ENCODE measurements at regions not wholly inside any gene's neighbourhood (a gene's known extent, or its start where the extent isn't known, plus 50 kb on each side); places are given as distances from the start of the nearest gene placed in this dataset.

DNA sequence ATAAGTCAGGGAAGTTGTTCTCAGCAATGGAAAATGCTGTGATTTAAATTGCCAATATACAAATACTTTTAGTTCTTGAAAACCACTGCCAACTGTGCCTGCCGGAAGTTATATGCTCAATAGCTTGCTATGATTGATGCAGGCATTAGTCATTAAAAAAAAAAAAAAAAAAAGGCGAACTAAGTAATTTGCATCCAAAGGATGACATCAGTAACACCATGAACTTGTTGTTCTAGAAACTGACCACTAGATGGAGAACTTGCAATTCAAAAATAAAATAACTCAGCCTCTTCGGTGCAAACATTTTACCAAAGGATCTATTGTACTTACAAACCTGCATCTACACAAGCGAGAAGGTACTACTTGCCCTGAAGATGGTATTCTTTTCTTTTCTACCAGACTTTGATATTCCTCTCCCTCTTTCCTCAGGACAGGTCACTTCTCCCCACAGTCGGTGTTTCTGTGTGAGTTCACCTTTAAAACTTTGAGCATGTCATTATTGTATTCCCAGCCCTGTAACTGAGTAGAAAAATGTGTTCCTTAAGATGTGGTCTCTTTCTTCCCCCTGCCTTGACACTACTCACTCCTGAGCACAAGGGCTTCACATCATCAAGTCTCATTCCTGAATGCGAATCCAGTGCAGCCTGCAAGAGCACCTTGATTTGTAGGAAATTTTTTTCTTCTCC is 115.0 kb upstream of the VEPH1 start:
- peak; percentile 67 for DNase-seq

DNA sequence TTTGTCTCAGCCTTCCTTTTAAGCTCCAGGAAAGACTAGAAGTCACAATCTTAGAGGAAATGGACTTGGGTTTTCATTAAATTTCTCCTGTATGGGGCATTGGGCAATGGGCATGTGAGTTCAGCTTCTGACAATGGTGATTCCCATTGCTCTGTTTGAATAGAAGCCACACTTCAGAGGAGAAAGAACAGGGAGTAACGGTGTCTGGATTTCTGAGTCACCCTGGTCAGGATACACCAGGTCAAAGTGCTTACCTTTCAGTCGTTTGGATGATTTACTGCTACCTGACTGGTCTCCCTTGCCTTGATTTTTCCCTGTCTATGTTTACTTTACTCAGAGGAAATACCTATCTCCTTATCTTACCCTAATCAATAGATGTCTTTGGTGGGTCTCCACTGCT is 111.7 kb upstream of the VEPH1 start:
- DNase-seq = no peak

DNA sequence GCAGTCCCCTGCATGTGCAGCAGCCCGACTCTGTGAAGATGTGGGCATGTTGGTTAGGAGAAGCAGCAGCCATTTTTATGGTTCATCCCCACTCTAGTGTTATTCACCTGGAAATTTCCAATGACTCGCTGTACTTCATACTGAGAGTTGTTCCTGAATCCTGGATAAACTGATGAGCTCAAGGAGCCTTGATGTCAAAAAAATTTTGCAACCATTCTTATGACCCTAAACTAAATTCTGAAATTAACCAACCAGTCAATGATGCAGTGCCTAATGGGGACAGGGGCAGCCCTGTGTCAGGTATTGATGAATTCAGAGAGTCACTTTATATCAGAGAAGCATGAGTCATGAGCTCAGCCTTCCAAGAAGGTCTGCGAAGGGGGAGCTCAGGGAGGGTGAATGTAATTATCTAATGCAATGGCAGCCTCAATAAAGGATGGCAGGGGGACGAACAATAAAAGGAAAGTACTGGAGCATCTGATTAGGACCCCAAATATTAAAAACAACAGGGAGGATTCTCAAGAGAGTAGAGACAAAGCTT is 108.4 kb upstream of the VEPH1 start:
- DNase-seq = no peak

DNA sequence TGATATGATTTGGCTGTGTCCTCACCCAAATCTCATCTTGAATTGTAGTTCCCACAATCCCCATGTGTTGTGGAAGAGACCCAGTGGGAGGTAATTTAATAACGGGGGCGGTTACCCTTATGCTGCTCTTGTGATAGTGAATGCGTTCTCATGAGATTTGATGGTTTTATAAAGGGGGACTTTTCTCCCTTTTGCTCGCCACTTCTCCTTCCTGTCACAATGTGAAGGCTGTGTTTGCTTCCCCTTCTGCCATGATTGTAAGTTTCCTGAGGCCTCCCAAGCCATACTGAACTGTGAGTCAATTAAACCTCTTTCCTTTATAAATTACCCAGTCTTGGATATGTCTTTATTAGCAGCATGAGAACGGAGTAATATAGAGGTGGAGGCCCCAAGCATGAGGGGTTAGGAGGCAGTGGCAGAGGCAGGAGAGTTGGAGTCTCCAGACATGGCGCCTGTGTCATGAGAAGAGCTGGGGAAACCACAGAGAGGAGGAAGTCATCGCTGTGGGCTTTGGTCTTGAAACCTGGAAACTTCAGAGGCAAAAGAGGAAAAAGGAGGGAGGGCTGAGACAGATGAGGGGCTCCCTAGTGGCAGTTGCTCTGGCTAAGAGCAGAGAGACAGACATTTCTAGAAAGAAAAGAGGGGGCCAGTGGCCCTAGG is 107.8 kb upstream of the VEPH1 start:
- no peak for DNase-seq

DNA sequence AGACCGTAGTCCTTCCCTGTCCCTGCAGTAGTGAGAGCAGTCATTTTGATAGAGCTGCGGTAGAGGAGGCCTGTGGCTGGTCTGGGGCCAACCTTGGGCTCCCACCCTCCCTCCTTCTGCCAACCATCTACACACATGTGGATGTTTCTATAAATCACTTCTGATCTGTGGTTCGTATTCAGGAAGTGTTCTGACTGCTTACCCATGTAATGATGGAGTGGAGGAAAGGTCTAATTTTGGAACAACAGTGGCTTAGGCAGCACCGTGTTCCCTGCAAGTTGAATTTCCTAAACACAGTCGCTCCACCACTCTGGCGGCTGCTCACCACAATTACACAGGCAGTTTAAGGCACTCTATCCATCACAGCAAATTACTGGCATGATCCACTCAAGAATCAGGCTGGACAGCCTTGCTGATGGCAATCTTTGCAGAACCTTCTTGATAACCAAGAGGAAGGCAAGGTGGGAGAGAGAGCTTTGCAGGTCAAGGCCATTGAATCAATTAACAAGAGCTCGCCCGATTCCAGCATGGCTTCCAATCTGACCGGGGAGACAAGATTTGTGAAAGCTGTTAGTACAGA is 104.7 kb upstream of the VEPH1 start:
- no peak for DNase-seq

DNA sequence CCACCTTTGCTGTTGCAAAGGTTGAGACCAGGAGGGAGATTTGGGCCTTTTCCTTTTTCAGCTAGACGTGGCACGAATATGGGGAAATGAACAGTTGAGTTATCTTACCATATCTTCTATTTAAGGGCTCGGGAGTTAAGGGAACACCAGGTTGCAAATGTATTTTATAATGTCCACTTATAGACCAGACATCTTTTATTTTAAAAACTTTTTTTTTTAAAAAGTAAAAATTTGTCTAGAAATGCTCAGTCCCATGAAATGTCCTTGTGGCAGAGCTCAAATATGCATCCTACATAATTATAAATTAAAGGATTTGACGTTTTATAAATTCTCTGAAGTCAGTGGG is 103.6 kb upstream of the VEPH1 start:
- no peak for DNase-seq

DNA sequence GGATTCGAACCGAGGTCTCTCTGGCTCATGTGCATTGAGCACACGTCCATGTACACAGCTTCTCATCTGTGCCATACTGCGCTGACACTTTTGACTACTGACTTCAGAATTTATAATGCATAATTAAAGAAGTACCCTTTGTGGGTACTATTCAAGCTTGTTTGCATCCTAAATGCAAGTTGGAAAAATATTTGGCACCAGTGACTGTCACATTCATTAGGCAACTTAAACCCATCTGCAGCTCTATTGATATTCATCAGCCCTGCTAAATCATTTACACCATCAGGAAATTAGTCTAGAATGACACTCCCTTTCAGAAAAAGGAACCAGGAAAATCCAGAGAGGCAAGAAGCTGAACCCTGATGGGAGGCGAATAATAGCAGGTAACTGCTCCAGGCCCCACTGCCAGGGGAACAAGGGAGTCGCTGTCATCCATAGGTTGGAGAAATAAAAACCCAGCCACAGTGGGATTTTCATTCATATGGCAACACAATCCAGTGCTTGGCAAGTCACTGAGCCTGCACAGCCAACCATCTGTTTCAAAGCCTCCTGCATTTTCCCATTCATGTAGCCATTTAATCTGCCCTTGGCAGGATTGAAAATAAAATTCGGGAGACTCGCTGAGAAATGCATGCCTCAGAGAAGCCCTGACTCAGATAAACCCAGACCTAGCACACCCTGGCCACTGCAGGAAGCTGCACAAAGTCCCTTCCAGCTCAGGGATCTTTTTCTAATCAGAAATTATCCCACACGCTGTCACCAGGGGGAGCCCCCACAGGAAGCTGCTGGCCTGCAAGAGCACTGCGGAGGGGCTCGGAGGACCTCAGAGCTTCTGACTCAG is 103.0 kb upstream of the VEPH1 start:
- DNase-seq = peak; percentile 96

DNA sequence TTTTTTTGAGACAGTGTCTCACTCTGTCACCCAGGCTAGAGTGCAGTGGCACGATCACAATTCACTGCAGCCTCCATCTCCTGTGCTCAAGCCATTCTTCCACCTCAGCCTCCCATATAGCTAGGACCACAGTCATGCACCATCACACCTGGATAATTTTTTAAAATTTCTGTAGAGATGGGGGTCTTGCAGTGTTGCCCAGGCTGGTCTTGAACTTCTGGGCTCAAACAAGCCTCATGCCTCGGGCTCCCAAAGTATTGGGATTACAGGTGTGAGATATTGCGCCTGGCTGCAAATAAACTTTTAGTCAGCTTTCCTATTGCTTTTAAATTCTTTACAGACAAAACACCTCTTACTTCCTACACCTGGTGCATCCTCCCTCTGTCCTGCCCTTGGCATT is 102.1 kb upstream of the VEPH1 start:
- DNase-seq = no peak

DNA sequence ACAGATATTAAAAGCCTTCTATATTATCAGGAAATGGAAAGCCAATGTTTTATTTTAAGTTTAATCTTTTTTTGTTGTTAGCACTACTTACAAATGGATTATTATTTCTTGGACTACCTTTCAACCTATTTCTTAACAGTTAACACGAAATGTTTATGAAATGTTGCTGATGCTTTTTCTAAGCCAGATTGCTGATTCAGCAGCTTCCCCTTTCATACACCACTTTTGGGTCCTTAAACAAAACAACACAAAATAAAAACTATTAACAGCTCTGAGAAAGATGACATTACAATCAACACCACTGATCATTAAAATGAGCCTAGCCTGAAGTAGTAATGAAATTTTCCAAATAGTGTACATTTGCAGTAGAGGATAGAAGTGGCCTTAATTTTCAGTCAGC is 99.2 kb upstream of the VEPH1 start:
- DNase-seq = no peak

DNA sequence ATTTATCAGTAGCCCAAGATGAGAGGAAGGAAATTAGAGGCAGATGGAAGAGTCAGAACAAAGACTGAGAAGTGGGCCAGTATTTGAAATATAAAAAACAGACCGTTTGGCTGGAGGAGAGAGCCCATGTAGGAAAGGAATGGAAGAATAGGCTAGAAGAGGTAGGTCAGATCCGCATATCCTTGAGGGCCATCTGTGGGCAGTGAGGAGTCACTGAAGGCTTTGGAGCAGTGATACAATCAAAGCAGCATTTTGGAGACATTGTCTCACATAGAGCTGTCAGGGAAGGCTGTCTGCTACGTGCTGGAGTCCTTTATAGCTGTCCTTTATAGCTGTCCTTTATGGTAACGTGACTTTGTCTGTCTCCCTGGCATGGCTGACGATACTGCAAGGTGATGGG is 92.0 kb upstream of the VEPH1 start:
- DNase-seq = no peak

DNA sequence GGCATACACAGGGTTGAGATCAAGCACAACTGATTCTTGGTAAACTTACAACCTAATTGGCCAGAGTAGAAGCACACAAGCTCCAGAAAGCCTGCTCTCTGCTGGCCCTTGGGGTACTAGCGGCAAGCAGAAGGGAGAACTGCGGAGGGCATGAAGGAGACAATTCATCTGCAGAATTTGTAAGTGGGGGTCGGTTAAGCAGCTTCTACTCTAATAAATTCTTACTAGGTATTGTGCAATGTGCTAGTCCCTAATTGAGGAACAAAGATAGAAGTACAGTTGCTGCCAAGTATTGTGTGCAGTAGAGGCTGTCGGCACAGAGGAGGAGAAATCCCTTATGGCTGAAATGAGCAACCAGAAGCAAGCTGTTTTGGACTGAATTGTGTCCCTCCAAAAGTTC is 91.2 kb upstream of the VEPH1 start:
- no peak for DNase-seq

DNA sequence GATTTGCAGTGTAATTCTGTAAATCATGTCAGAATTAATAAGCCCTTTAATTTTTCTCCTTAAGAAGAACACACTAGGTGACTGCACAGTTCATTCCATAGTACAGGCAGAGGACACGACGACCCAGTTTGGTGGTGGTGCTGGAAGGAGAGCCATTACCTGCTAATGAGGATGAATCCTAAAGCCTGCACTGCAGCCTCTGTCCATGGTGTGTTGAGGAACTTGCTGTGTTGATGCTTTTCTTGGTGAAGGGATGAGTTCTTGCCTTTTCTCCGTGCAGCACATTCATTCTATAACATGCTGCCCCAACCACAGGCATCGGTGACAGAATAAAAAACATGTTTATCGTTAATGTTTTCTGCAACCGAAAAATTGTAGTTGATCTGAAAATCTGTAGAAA is 89.6 kb upstream of the VEPH1 start:
- no peak for DNase-seq

DNA sequence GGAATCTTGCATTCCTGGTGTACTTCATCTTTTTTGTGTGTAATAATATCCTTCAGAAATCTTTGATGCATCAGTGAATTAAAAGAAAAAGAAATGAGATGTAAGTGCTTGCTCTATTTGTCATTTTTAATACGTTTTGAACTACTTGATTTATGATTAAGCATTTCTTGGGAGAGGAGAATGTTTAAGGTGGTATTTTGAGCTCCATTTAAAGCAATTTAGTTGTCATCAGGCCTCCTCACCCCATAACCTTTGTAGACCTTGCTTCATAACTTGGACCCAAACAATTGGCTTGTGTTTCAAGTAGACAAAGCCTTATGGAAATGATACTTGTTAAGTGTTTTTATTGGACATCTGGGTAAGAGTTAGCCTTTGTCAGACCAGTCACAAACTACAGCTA is 87.1 kb upstream of the VEPH1 start:
- DNase-seq = no peak

DNA sequence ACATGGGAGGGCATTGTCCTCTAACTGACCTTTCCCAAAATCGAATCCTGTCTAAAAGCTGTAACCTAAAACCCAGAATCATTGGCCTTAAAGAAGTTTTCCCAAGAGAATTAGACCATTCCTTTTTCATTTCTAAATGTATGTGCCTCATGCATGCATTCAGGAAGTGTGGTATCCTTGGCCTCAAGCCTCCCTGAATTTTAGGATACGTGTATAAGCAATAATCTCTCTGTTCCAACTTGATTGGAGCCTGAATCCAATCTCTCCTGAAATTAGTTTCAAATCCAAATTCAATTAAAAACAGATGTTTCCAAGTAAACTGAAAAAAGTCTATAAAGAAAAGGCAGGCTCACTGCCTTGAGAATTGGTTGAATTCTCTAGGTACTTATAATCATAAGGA is 86.0 kb upstream of the VEPH1 start:
- no peak for DNase-seq

DNA sequence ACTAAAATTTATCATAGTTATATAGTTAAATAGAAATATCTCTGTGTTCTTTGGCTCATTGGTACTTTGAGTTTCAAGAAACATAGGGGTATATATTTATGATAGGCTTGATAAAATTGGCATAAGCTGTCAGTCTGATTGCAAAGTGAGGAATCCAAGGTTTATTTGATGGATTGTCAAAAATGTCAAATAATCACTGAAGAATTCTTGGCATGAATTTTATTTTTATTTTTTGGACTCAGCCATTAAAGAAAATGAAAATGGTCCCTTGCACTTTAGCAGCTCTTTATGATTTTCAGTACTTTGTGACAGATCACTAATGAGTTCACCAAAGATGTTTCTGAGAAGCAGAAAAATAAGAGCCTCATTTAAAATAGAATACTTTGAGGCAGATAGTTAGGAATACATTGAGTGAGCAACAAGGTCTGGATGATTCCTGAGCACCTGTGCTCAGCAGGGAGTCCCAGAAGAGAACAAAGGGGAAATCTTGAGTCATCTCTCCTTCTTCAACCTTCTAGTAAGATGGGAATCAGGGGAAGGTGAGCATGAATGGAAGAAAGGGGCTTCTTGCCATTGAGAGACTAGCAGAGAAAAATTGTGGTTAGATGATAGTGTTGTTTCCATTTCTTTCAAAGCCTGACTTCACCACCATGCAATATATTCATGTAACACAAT is 85.3 kb upstream of the VEPH1 start:
- no peak for DNase-seq

DNA sequence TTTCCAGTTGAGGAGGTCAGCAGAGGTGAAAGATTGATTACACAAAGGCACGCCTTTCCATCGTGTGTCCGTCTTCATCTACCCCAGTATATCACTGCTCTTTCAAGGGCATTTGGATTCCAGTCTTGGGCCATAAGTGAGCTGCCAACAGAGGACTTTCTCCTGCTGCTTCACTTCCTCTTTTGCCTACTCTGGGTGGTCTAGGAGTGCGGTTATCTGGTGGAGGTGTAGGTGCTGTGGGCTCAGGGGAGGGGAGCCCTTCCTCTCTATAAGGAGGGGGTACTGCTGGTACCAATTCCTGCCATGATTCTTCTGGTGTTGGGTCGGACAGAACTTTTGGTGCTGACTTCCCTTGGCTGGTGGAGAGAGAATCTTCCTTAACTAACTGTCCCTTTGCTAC is 83.1 kb upstream of the VEPH1 start:
- no peak for DNase-seq

DNA sequence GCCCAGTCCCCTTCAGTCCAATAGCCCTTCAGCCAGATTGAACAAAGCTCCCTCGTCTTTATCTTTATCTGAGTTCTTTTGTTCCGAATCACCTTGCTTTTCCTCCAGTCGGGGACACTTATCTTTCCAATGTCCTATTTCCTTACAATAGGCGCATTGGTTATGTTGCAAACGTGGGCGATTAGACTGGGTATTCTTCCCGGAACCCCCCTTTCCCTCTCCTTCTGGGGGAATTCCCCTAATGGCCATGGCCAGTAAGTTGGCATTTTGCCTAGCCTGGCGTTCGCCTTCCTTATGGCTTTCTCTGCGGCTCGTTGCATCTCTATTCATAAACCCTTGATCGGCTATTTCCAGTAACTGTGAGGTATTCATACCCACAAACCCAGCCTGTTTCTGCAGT is 82.2 kb upstream of the VEPH1 start:
- no peak for DNase-seq

DNA sequence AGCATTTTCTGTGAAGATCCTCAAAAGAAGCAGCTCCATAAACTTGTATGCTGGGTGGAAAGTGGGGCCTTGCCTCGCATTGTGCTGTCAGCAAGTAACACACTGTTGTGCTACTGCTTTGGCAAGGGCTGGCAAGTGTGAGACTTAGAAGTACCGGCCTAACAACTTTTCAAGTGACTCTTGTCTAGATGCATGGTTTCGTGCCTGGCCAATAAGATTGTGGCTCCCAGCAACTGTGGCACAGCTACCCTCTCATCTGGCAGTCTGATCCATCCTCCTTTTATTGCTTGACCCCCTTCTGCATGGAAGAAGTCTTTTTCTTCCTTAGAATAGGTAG is 79.4 kb upstream of the VEPH1 start:
- no peak for DNase-seq

DNA sequence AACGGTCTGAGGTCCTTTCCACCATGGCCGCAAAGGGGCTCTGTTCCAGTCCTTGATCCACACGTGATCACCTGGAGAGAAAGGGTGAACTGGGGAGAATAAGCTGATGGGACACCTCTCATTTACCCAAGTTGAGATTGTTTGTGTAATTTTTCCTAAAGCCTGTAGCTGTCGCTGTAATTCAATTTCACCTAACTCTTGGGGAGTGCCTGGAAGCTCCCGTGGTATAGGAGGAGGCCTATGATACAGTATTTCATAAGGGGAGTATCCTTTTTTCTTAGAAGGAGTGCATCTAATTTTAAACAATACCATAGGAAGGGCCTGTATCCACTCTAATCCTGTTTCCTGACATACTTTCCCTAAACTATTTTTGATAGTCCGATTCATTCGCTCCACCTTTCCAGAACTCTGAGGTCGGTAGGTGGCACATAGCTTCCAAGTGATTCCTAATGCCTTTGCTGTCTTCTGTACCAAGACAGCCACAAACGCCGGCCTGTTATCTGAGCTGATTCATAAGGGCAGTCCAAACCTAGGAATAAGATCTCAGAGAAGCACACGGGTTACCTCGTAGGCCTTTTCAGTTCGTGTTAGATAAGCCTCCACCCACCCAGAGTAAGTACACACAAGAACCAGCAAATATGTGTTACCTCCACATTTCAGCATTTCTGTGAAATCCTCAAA is 78.9 kb upstream of the VEPH1 start:
- DNase-seq = peak; percentile 2

DNA sequence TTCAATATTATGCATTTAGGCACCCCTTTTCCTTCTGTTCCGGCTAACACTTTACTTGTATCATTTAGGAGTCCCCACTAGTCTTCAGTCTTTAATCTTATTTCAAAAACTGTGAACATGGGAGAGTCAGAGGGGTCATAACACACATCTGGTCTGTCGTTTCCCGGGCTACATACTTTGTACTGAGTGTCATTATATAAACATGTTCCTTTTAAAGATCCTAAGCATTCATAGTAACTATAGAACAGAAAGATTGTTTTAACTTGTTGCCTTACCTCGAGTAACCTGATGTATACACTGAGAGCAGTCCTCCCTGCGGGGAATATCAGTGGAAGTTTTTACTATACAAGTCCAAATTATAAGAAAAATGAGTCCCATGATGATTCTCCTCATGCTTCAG is 78.2 kb upstream of the VEPH1 start:
- DNase-seq = no peak

DNA sequence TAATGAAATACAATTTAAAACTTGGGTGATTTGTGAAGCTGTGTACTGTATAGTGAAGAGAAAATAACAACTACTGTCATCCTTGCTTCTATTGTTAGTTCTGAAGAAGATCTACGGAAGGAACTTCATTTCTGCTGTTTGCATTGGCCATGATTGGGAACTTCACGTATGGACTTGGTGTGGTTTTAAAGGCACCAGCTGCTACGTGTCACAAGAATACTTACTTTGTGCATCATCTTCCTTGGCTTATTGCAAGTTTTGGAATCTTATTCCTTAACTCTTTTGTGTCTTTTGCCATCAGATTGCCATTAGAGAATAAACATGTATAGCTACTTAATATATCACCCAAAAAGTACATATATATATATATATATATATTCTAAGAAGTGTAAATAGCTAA is 75.0 kb upstream of the VEPH1 start:
- no peak for DNase-seq

DNA sequence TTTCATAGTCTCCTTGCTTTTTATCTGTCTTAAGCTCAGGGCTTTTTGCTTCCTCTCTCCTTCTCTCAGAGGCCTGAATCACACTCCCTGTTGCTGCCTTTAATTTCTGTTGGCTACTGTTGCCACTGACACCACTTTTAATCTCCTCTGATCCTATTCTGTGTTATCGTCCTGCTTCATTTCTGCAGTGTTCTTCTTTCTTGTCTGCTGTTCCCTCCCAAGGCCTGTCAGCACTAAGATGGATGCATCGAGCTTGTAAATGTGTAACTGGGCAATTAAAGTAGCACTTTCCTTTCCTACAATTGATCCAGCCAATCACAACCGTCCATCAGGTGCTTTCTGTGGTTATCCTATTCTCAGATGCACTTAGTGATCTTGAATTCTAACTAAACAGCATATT is 71.3 kb upstream of the VEPH1 start:
- no peak for DNase-seq
